Ascending aorta (tissue), 2 donors: ENCODE measurements at regions not wholly inside any gene's neighbourhood (a gene's known extent, or its start where the extent isn't known, plus 50 kb on each side); places are given as distances from the start of the nearest gene placed in this dataset.

ENCODE experiments used
- DNase-seq, 2 donors: peaks; one replicate each; pipeline ENCODE4 v3.0.0-alpha.2; 2019; ENCODE audit warnings: low spot score in 2 of 2
- H3K27ac ChIP-seq, 2 donors: fragments of 200-600 bp; sonication (generic); one replicate each; pipeline ENCODE4 v1.5.1; 2016 to 2017; ENCODE audit warnings: mild to moderate bottlenecking in 1 of 2
- H3K27me3 ChIP-seq: fragments of 200-600 bp; sonication (generic); one replicate; pipeline ENCODE4 v1.5.1; 2017
- H3K36me3 ChIP-seq, 2 donors: fragments of 200-600 bp; sonication (generic); one replicate each; pipeline ENCODE4 v1.5.1; 2016
- H3K4me1 ChIP-seq, 2 donors: fragments of 200-600 bp; sonication (generic); one replicate each; pipeline ENCODE4 v1.5.1; 2016 to 2017; ENCODE audit warnings: mild to moderate bottlenecking in 1 of 2
- H3K4me3 ChIP-seq, 2 donors: fragments of 200-600 bp; sonication (generic); one replicate each; pipeline ENCODE4 v1.5.1; 2016 to 2017; ENCODE audit warnings: mild to moderate bottlenecking in 1 of 2
- H3K9me3 ChIP-seq, 2 donors: fragments of 200-600 bp; sonication (generic); one replicate each; pipeline ENCODE4 v1.5.1; 2016
- intact Hi-C: fragments of 100-400 bp; cut with DNase I; formaldehyde crosslinking; loops from one replicate; pipeline ENCODE4 v1.15.1; 2023
- TF ChIP-seq, protein P1 (sequence below), 3 experiments: fragments of 200-600 bp in 2 of 3; fragments of 450-650 bp in 1 of 3; sonication (generic) in 2 of 3; IDR thresholded peaks; one replicate each; pipeline ENCODE4 v1.5.1; 2016 to 2019; ENCODE audit warnings: antibody characterized with exemption in 3 of 3, mild to moderate bottlenecking in 1 of 3, moderate library complexity in 1 of 3

GRCh38 chr3:137116619-137117018 lies 158.8 kb downstream of the IL20RB start:
- H3K4me3 ChIP-seq: no peak overlapping the region
- H3K9me3 ChIP-seq: no peaks in the 10 kb centered on the region
- H3K27me3 ChIP-seq: no peaks in the 10 kb centered on the region
- intact Hi-C loops: no loop called here
- no peak overlapping the region for H3K27ac ChIP-seq
- no peaks in the 10 kb centered on the region for H3K4me1 ChIP-seq
- TF ChIP-seq, protein P1, sequence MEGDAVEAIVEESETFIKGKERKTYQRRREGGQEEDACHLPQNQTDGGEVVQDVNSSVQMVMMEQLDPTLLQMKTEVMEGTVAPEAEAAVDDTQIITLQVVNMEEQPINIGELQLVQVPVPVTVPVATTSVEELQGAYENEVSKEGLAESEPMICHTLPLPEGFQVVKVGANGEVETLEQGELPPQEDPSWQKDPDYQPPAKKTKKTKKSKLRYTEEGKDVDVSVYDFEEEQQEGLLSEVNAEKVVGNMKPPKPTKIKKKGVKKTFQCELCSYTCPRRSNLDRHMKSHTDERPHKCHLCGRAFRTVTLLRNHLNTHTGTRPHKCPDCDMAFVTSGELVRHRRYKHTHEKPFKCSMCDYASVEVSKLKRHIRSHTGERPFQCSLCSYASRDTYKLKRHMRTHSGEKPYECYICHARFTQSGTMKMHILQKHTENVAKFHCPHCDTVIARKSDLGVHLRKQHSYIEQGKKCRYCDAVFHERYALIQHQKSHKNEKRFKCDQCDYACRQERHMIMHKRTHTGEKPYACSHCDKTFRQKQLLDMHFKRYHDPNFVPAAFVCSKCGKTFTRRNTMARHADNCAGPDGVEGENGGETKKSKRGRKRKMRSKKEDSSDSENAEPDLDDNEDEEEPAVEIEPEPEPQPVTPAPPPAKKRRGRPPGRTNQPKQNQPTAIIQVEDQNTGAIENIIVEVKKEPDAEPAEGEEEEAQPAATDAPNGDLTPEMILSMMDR (IDR thresholded peaks at IDR 0.05): no peak
- DNase-seq: no peak
- no peaks in the 10 kb centered on the region for H3K36me3 ChIP-seq

- no peak overlapping the region for H3K27ac ChIP-seq
- intact Hi-C loops: no loop called here
- TF ChIP-seq, protein P1 (IDR thresholded peaks at IDR 0.05): no peak
- no peaks in the 10 kb centered on the region for H3K27me3 ChIP-seq
- no peak overlapping the region for H3K4me3 ChIP-seq
- DNase-seq: no peak
- H3K4me1 ChIP-seq: no peaks in the 10 kb centered on the region
- H3K36me3 ChIP-seq: no peaks in the 10 kb centered on the region
- H3K9me3 ChIP-seq: no peaks in the 10 kb centered on the region
Measured at GRCh38 chr3:137121704-137122314, 164.0 kb downstream of the IL20RB start.

- no peaks in the 10 kb centered on the region for H3K27me3 ChIP-seq
- H3K4me1 ChIP-seq: no peaks in the 10 kb centered on the region
- intact Hi-C loops: no loop called here
Measured at GRCh38 chr3:137131081-137131480, 173.3 kb downstream of the IL20RB start.

DNA sequence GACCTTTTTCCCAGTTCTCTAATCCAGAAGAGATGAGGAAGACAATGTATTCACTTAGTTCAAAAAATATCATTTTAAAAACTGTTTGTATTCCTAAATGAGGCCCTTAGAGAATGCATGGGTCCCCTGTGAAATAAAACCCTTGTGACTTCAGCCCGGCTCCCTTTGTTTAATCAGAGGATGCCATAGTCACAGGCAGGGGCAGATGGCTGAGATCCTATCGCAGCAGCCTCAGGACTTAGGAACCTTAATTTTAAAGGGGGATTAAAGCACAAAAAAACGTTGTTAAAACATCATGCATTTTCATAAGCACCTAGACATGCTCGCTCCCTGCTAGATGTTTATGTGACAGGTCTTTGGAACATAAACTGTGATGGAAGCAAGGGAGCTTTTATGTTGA lies 176.6 kb downstream of the IL20RB start:
- no peak overlapping the region for H3K4me3 ChIP-seq
- intact Hi-C loops: no loop called here

More at GRCh38 chr3:137131081-137131480, 173.3 kb downstream of the IL20RB start:
- no peaks in the 10 kb centered on the region for H3K36me3 ChIP-seq
- no peak for DNase-seq
- TF ChIP-seq, protein P1 (IDR thresholded peaks at IDR 0.05): no peak
- no peaks in the 10 kb centered on the region for H3K9me3 ChIP-seq
- no peak overlapping the region for H3K4me3 ChIP-seq
- H3K27ac ChIP-seq: no peak overlapping the region

DNA sequence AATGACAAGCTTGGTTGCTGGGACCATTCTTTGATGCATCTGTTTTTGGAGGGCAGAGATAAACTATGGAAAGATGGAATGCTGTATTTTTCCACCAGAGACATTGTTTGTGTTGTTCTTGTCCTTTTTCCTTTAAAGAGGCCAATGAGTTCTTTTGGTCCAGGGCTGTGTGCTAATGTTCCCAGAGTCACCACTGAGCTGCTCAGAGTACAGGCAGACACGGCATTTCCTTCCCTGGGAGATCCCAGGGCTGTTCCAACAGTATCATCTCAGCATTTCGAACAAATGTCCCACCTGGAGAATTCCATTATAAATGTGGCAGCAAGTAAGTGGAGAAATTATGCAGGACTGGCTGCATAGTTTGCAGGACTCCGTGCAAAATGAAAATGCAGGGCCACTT lies 190.6 kb downstream of the IL20RB start:
- intact Hi-C loops: no loop called here
- Histone ChIP-seq H3K4me3 (no peak overlapping the region), H3K27ac (no peak overlapping the region), H3K27me3 (no peaks in the 10 kb centered on the region), H3K9me3 (no peaks in the 10 kb centered on the region), H3K36me3 (no peaks in the 10 kb centered on the region), H3K4me1 (no peaks in the 10 kb centered on the region)
- DNase-seq: no peak
- TF ChIP-seq, protein P1 (IDR thresholded peaks at IDR 0.05): no peak

More for the DNA sequence above, 176.6 kb downstream of the IL20RB start:
- Histone ChIP-seq H3K4me1 (no peaks in the 10 kb centered on the region), H3K27ac (no peak overlapping the region), H3K27me3 (no peaks in the 10 kb centered on the region), H3K9me3 (no peaks in the 10 kb centered on the region), H3K36me3 (no peaks in the 10 kb centered on the region)
- TF ChIP-seq, protein P1 (IDR thresholded peaks at IDR 0.05): no peak
- DNase-seq: no peak

DNA sequence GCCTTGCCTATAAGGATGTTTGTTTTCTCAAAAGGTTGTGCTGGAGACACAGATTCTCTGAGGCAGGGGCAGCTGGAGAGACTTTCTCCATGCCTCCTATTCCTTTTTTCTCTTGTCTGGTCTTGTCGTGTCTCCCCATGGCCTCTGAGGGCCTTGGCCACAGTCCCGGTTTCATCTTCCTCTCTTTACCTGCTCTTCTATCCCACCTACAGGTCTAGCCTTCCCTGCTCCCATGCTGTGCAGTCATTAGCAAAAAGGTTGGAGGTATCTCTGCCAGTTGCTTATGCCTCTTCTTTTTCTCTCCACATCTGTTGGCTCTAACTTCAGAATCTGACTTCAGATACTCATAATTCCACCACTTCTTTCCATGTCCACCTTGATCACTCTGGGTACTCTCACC lies 191.1 kb downstream of the IL20RB start:
- H3K36me3 ChIP-seq: no peaks in the 10 kb centered on the region
- no peak for DNase-seq
- intact Hi-C loops: no loop called here
- H3K27ac ChIP-seq: no peak overlapping the region
- no peak overlapping the region for H3K4me3 ChIP-seq
- H3K9me3 ChIP-seq: no peaks in the 10 kb centered on the region
- TF ChIP-seq, protein P1 (IDR thresholded peaks at IDR 0.05): no peak
- no peaks in the 10 kb centered on the region for H3K4me1 ChIP-seq
- H3K27me3 ChIP-seq: no peaks in the 10 kb centered on the region
